ENCODE measurements at regions not wholly inside any gene's neighbourhood (a gene's known extent, or its start where the extent isn't known, plus 50 kb on each side); places are given as distances from the start of the nearest gene placed in this dataset.

- TF ChIP-seq, protein P1, sequence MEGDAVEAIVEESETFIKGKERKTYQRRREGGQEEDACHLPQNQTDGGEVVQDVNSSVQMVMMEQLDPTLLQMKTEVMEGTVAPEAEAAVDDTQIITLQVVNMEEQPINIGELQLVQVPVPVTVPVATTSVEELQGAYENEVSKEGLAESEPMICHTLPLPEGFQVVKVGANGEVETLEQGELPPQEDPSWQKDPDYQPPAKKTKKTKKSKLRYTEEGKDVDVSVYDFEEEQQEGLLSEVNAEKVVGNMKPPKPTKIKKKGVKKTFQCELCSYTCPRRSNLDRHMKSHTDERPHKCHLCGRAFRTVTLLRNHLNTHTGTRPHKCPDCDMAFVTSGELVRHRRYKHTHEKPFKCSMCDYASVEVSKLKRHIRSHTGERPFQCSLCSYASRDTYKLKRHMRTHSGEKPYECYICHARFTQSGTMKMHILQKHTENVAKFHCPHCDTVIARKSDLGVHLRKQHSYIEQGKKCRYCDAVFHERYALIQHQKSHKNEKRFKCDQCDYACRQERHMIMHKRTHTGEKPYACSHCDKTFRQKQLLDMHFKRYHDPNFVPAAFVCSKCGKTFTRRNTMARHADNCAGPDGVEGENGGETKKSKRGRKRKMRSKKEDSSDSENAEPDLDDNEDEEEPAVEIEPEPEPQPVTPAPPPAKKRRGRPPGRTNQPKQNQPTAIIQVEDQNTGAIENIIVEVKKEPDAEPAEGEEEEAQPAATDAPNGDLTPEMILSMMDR (conservative IDR thresholded peaks at IDR 0.05), result no peak
- no peak for TF ChIP-seq EZH2 (IDR thresholded peaks at IDR 0.05; ENCODE audit: low read depth)
Measured at GRCh38 chr7:118615681-118616080, 391.2 kb downstream of the ANKRD7 start.
